Upper lobe of left lung (tissue), 4 donors: ENCODE measurements at regions not wholly inside any gene's neighbourhood (a gene's known extent, or its start where the extent isn't known, plus 50 kb on each side); places are given as distances from the start of the nearest gene placed in this dataset.

ENCODE experiments used
- CTCF ChIP-seq, 6 experiments: fragments of 450-650 bp in 4 of 6; fragments of 200-600 bp in 2 of 6; sonication (generic) in 2 of 6; IDR thresholded peaks; one replicate each; pipeline ENCODE4 v1.5.1; 2016 to 2019; ENCODE audit warnings: antibody characterized with exemption in 6 of 6
- POLR2A ChIP-seq, 4 donors: fragments of 450-650 bp; IDR thresholded peaks; one replicate each; pipeline ENCODE4 v1.5.1; 2016 to 2017; ENCODE audit warnings: antibody characterized with exemption in 4 of 4, mild to moderate bottlenecking in 2 of 4
- POLR2AphosphoS5 ChIP-seq, 2 donors: sonication (generic); formaldehyde crosslinking; IDR thresholded peaks; one replicate each; pipeline ENCODE4 v1.5.1; 2017; ENCODE audit warnings: antibody characterized with exemption in 2 of 2

- TF ChIP-seq CTCF (IDR thresholded peaks at IDR 0.05) (no peak), POLR2AphosphoS5 (IDR thresholded peaks at IDR 0.05) (no peak), POLR2A (IDR thresholded peaks at IDR 0.05) (no peak)
Observed at GRCh38 chr16:85376292-85377095, 236.6 kb upstream of the GSE1 start.
